Vagina (tissue), 2 donors: ENCODE measurements at regions not wholly inside any gene's neighbourhood (a gene's known extent, or its start where the extent isn't known, plus 50 kb on each side); places are given as distances from the start of the nearest gene placed in this dataset.

Experiments
- POLR2A ChIP-seq, 2 donors: fragments of 450-650 bp; IDR thresholded peaks; one replicate each; pipeline ENCODE4 v1.6.1; 2017; ENCODE audit warnings: antibody characterized with exemption in 2 of 2, mild to moderate bottlenecking in 2 of 2, moderate library complexity in 2 of 2
- POLR2AphosphoS5 ChIP-seq, 2 donors: sonication (generic); formaldehyde crosslinking; IDR thresholded peaks; one replicate each; pipeline ENCODE4 v1.9.0; 2017; ENCODE audit warnings: antibody characterized with exemption in 2 of 2, mild to moderate bottlenecking in 2 of 2, low read depth in 1 of 2; ENCODE audit not compliant: insufficient read depth in 1 of 2
- TF ChIP-seq, protein P1 (sequence below), 3 experiments: fragments of 450-650 bp in 2 of 3; fragments of 200-600 bp in 1 of 3; sonication (generic) in 1 of 3; IDR thresholded peaks; one replicate each; pipeline ENCODE4 v1.5.1; 2017 to 2019; ENCODE audit warnings: antibody characterized with exemption in 3 of 3, mild to moderate bottlenecking in 2 of 3, moderate library complexity in 2 of 3

- TF ChIP-seq, protein P1, sequence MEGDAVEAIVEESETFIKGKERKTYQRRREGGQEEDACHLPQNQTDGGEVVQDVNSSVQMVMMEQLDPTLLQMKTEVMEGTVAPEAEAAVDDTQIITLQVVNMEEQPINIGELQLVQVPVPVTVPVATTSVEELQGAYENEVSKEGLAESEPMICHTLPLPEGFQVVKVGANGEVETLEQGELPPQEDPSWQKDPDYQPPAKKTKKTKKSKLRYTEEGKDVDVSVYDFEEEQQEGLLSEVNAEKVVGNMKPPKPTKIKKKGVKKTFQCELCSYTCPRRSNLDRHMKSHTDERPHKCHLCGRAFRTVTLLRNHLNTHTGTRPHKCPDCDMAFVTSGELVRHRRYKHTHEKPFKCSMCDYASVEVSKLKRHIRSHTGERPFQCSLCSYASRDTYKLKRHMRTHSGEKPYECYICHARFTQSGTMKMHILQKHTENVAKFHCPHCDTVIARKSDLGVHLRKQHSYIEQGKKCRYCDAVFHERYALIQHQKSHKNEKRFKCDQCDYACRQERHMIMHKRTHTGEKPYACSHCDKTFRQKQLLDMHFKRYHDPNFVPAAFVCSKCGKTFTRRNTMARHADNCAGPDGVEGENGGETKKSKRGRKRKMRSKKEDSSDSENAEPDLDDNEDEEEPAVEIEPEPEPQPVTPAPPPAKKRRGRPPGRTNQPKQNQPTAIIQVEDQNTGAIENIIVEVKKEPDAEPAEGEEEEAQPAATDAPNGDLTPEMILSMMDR (IDR thresholded peaks at IDR 0.05), result no peak
- TF ChIP-seq POLR2A (IDR thresholded peaks at IDR 0.05), result no peak
- no peak for TF ChIP-seq POLR2AphosphoS5 (IDR thresholded peaks at IDR 0.05; ENCODE audit: insufficient read depth in 1 of 2, low read depth in 1 of 2)
These were observed 198.8 kb downstream of the IRS1 start for GRCh38 chr2:226600802-226601201.
